Peyer's patch (tissue), 4 donors: ENCODE measurements at regions not wholly inside any gene's neighbourhood (a gene's known extent, or its start where the extent isn't known, plus 50 kb on each side); places are given as distances from the start of the nearest gene placed in this dataset.

Experiments used
- CTCF ChIP-seq, 6 experiments: fragments of 450-650 bp in 4 of 6; fragments of 200-600 bp in 2 of 6; sonication (generic) in 1 of 6; IDR thresholded peaks; one replicate each; pipeline ENCODE4 v1.5.1; 2017 to 2019; ENCODE audit warnings: antibody characterized with exemption in 6 of 6, mild to moderate bottlenecking in 3 of 6, moderate library complexity in 1 of 6
- POLR2A ChIP-seq, 2 donors: fragments of 450-650 bp; IDR thresholded peaks; one replicate each; pipeline ENCODE4 v1.5.1; 2017; ENCODE audit warnings: antibody characterized with exemption in 2 of 2, mild to moderate bottlenecking in 2 of 2, moderate library complexity in 2 of 2

GRCh38 chr9:102225841-102226441, 487.5 kb upstream of the GRIN3A start:
- TF ChIP-seq CTCF (IDR thresholded peaks at IDR 0.05) = no peak
- no peak for TF ChIP-seq POLR2A (IDR thresholded peaks at IDR 0.05)
